ENCODE measurements at regions not wholly inside any gene's neighbourhood (a gene's known extent, or its start where the extent isn't known, plus 50 kb on each side); places are given as distances from the start of the nearest gene placed in this dataset.
"Not testable (repeated sequence)": the region's sequence is repeated elsewhere in the genome, so short reads cannot be mapped to it uniquely, and the experiment has no call there.

DNA sequence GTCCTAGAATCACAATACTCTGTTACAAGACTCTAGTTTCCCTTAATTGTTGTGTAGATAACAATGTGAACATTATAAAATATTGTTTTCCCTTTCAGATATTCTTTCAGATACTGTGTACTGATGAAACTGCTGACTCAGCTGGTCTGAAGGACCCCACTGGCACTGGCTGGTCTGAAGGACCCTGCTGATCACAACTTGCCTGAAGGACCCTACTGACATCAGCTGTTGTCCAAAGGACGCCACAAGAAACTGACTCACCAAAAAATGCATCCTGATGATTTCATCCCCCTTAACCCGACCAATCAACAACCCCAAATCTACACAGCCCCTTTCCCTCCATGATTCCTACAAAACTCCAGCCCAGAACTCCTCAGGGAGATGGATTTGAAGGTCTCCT is 258.8 kb upstream of the GNPDA2 start:
- TF ChIP-seq, protein P1, sequence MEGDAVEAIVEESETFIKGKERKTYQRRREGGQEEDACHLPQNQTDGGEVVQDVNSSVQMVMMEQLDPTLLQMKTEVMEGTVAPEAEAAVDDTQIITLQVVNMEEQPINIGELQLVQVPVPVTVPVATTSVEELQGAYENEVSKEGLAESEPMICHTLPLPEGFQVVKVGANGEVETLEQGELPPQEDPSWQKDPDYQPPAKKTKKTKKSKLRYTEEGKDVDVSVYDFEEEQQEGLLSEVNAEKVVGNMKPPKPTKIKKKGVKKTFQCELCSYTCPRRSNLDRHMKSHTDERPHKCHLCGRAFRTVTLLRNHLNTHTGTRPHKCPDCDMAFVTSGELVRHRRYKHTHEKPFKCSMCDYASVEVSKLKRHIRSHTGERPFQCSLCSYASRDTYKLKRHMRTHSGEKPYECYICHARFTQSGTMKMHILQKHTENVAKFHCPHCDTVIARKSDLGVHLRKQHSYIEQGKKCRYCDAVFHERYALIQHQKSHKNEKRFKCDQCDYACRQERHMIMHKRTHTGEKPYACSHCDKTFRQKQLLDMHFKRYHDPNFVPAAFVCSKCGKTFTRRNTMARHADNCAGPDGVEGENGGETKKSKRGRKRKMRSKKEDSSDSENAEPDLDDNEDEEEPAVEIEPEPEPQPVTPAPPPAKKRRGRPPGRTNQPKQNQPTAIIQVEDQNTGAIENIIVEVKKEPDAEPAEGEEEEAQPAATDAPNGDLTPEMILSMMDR (conservative IDR thresholded peaks at IDR 0.05; ENCODE audit: low read depth, low read length): no peak
- no peak overlapping the region for H3K4me3 ChIP-seq (ENCODE audit: low read depth, low read length)
- DNase-seq (ENCODE audit: low read depth): no peak

DNA sequence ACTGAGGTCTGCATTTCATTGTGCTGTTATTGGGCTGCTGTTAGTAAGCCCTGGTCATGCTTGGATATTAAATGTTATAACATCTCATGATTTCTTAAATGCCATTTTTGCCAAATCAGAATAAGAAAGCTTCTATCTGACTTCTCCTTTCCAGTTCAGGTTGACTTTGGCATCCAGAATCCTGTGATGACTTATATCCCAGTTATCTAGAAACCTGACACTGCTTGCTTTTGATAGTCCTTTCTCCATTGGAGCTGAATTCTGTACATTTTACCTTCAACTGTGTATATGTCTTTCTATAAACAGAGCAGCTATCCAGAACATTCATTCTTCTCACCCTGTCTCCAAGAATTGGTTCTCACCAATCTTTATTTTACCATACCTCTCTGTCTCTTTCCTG is 257.7 kb upstream of the GNPDA2 start:
- TF ChIP-seq, protein P1 (conservative IDR thresholded peaks at IDR 0.05; ENCODE audit: low read depth, low read length): no peak
- DNase-seq (ENCODE audit: low read depth): no peak
- no peak overlapping the region for H3K4me3 ChIP-seq (ENCODE audit: low read depth, low read length)

DNA sequence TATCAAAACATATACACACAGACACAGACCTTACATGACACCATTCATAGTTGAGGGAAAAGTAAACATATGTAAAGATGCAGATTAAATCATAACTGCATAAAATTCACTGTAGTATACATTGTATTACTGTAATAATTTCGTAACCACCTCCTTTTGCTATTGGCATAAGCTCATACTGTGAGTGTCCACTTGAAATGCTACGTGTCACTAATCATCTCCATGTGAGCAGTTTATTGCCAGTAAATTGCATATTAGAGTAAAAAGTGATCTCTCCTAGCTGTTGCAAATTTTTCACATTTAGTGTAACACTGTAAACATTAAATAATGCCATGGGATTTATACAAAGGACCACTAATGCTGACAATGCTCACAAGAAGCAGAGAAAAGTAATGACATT is 256.7 kb upstream of the GNPDA2 start:
- no peak overlapping the region for H3K4me3 ChIP-seq (ENCODE audit: low read depth, low read length)
- DNase-seq (ENCODE audit: low read depth): no peak
- TF ChIP-seq, protein P1 (conservative IDR thresholded peaks at IDR 0.05; ENCODE audit: low read depth, low read length): no peak

DNA sequence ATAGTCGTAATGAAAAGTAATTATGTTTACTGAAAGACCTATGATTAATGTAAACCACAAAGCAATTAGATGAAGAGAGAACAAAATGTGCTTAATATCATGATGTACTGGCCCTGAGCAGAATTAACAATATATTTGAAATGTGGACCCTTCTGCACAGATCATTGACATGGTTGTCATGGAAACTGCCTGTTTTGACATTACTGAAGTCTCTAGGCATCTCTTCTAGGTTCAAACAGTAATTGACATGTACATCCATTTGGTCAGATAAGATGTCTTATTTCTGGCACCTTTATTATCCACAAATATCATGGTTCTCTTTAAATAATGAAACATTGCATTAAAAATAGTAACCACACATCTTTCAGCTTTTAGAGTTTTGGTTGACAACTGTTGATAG is 251.7 kb upstream of the GNPDA2 start:
- H3K4me3 ChIP-seq (ENCODE audit: low read depth, low read length): no peak overlapping the region
- no peak for DNase-seq (ENCODE audit: low read depth)
- TF ChIP-seq, protein P1 (conservative IDR thresholded peaks at IDR 0.05; ENCODE audit: low read depth, low read length): no peak

DNA sequence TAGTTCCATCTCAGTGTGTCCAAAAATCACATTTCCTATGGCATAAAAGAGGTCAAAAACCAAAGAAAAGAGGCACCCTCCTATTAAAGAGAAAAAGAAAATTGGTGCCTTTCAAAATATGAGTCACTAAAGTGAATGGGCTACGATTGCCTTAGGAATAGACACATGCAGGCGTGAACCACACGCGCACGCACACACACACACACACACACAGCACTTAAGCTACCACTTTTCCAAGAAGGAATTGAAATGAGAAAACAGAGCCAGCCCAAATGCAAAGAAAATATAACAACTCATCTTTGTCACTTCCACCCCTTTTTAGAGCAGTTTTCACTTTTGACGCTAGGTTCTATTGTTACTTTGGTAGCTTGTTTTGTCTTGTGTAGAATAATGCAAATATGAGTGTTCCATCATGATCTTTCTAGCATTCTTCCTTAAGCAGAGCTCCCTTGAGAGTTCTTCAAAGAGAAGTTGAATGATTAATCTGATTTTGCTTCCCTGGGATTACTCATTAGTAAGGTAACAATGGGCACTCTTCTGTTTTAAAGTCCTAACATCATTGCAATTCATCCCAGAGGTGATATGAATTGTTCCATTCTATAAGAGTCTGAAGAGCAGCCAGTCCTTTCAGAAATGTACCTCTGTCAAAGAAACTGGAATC is 239.2 kb upstream of the GNPDA2 start:
- peak overlapping the region; percentile 15 for H3K4me3 ChIP-seq (ENCODE audit: low read depth, low read length)
- peak; percentile 68 for DNase-seq (ENCODE audit: low read depth)
- TF ChIP-seq, protein P1 (conservative IDR thresholded peaks at IDR 0.05; ENCODE audit: low read depth, low read length): no peak

DNA sequence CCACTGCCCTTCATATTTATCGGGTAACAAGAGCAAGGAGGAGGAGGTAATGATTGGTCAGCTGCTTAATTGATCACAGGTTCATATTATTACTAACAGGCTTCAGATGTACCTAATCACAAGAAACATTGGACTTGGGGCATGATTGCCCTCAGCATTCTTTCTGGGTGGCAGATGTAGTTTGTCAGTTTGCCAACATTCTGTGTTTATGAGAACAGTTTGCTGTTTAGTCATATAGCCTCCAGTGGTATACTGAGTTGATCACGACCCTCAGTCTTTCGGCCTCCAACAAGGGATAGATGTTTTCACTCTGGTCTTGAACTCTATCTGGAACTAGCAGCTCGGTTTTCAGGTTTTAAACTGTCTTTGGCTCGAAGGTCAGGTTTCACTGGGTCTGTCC is 237.7 kb upstream of the GNPDA2 start:
- H3K4me3 ChIP-seq (ENCODE audit: low read depth, low read length); DNase-seq (ENCODE audit: low read depth): not testable (repeated sequence)

DNA sequence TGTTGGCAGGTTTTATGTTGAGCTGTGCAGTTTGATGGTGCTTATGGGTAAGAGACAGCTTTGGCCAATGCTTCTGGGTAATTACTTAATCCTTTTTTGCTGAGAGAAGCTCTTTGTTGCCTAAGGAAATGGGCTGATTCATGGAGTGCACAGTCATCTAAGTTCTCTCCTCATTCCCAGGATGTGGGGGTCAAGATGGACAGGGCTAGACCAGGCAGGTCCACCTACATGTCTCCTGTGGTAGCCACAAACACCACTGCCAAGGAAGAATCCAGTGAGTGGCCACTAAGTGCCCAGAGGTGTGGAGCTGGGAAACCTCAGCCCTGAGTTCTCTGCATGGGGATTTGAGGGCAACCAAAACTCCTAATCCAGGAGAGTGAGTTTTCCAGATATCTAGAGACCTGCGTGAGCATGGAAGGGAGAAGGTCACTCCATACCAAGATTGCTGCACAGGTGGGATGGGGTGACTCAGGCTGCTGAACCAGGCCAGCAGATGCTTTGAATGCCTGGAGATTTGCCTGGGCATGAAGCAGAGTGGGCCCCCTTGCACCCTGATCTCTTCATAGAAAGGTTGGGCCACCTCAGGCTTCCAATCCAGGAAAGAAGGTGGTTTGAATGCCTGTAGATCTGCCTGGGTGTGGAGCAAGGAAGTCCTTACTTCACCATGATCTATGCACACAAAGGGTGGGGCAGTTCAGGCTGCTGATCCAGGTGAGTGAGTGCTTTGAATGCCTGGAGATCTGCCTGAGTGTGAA is 234.8 kb upstream of the GNPDA2 start:
- no peak for DNase-seq (ENCODE audit: low read depth)
- TF ChIP-seq, protein P1 (conservative IDR thresholded peaks at IDR 0.05; ENCODE audit: low read depth, low read length): no peak
- no peak overlapping the region for H3K4me3 ChIP-seq (ENCODE audit: low read depth, low read length)

All from epithelial cell of proximal tubule (primary cell).